Right lobe of liver (tissue), 4 donors: ENCODE measurements at regions not wholly inside any gene's neighbourhood (a gene's known extent, or its start where the extent isn't known, plus 50 kb on each side); places are given as distances from the start of the nearest gene placed in this dataset.

Source experiments
- CTCF ChIP-seq, 4 donors: fragments of 200-600 bp in 3 of 4; fragments of 450-650 bp in 1 of 4; IDR thresholded peaks; one replicate each; pipeline versions ENCODE4 v1.5.1 to v1.8.0; 2016 to 2022; ENCODE audit warnings: antibody characterized with exemption in 4 of 4, mild to moderate bottlenecking in 2 of 4
- POLR2A ChIP-seq: fragments of 450-650 bp; IDR thresholded peaks from one replicate; pipeline ENCODE4 v1.6.1; 2017; ENCODE audit warnings: antibody characterized with exemption, mild to moderate bottlenecking
- donor health status: DM: no; HTN: no; CAD: no.
- donor health status: DM: no; HTN: no; CAD: no.
- donor health status: DM: no; HTN: yes; CAD: no.

- no peak for TF ChIP-seq CTCF (IDR thresholded peaks at IDR 0.05)
- no peak for TF ChIP-seq POLR2A
These were observed 1079.8 kb upstream of the ZEB2 start for GRCh38 chr2:145599756-145600155.
